Fibroblast of mammary gland (primary cell): ENCODE measurements at regions not wholly inside any gene's neighbourhood (a gene's known extent, or its start where the extent isn't known, plus 50 kb on each side); places are given as distances from the start of the nearest gene placed in this dataset.

Experiments used
- DNase-seq: peaks from one replicate; pipeline ENCODE4 v3.0.0-alpha.2; 2010; ENCODE audit warnings: low read depth
- H3K4me3 ChIP-seq: 2 replicates; pipeline ENCODE4 v1.5.1; 2011; ENCODE audit warnings: low read depth, mild to moderate bottlenecking, low read length, moderate library complexity; ENCODE audit not compliant: control insufficient read depth
- CTCF ChIP-seq: conservative IDR thresholded peaks from 2 replicates; pipeline ENCODE4 v1.5.1; 2011; ENCODE audit warnings: low read depth, low read length, inconsistent platforms; ENCODE audit not compliant: control insufficient read depth, insufficient read depth

- DNase-seq = no peak
- no peak for TF ChIP-seq CTCF
- H3K4me3 ChIP-seq = no peak overlapping the region
Measured at GRCh38 chr2:194587739-194588270, 1069.2 kb upstream of the SLC39A10 start.

- no peak overlapping the region for H3K4me3 ChIP-seq
- DNase-seq = no peak
- TF ChIP-seq CTCF = no peak
Measured at GRCh38 chr2:194567661-194568017, 1089.4 kb upstream of the SLC39A10 start.

- H3K4me3 ChIP-seq = no peak overlapping the region
- no peak for TF ChIP-seq CTCF
- DNase-seq = no peak
Measured at GRCh38 chr2:194566907-194567660, 1089.9 kb upstream of the SLC39A10 start.

- no peak overlapping the region for H3K4me3 ChIP-seq
- no peak for TF ChIP-seq CTCF
- DNase-seq = no peak
Measured at GRCh38 chr2:194564422-194564821, 1092.6 kb upstream of the SLC39A10 start.

- no peak for TF ChIP-seq CTCF
- no peak for DNase-seq
- H3K4me3 ChIP-seq = no peak overlapping the region
Measured at GRCh38 chr2:194562329-194562728, 1094.7 kb upstream of the SLC39A10 start.

GRCh38 chr2:194559964-194560363 is 1097.1 kb upstream of the SLC39A10 start:
- TF ChIP-seq CTCF = no peak
- DNase-seq = no peak
- no peak overlapping the region for H3K4me3 ChIP-seq
